MM.1S (cell line): ENCODE measurements at regions not wholly inside any gene's neighbourhood (a gene's known extent, or its start where the extent isn't known, plus 50 kb on each side); places are given as distances from the start of the nearest gene placed in this dataset.

ENCODE experiments used
- EZH2 ChIP-seq: fragments of 300-600 bp; sonication (generic); optimal IDR thresholded peaks from 2 replicates; pipeline ENCODE3; 2017; ENCODE audit warnings: low read depth, mild to moderate bottlenecking, antibody characterized with exemption, low read length, mixed read lengths
- EZH2phosphoT487 ChIP-seq: fragments of 300-600 bp; sonication (generic); IDR thresholded peaks from 2 replicates; pipeline ENCODE4 v1.6.1; 2018; ENCODE audit warnings: antibody characterized with exemption, low read length
- TF ChIP-seq, protein P1 (sequence below): fragments of 300-600 bp; sonication (generic); IDR thresholded peaks from 2 replicates; pipeline ENCODE4 v1.5.1; 2016; ENCODE audit warnings: antibody characterized with exemption, low read length, mixed read lengths

GRCh38 chr3:191790934-191791333 is 330.0 kb downstream of the PYDC2 start:
- TF ChIP-seq, protein P1, sequence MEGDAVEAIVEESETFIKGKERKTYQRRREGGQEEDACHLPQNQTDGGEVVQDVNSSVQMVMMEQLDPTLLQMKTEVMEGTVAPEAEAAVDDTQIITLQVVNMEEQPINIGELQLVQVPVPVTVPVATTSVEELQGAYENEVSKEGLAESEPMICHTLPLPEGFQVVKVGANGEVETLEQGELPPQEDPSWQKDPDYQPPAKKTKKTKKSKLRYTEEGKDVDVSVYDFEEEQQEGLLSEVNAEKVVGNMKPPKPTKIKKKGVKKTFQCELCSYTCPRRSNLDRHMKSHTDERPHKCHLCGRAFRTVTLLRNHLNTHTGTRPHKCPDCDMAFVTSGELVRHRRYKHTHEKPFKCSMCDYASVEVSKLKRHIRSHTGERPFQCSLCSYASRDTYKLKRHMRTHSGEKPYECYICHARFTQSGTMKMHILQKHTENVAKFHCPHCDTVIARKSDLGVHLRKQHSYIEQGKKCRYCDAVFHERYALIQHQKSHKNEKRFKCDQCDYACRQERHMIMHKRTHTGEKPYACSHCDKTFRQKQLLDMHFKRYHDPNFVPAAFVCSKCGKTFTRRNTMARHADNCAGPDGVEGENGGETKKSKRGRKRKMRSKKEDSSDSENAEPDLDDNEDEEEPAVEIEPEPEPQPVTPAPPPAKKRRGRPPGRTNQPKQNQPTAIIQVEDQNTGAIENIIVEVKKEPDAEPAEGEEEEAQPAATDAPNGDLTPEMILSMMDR = no peak
- TF ChIP-seq EZH2phosphoT487 (no peak), EZH2 (no peak)
